Lung (tissue), 11 donors: ENCODE measurements at regions not wholly inside any gene's neighbourhood (a gene's known extent, or its start where the extent isn't known, plus 50 kb on each side); places are given as distances from the start of the nearest gene placed in this dataset.

Experiments used
- ATAC-seq: fragments of 200-7000 bp; cut with Tn5 transposase; one replicate; pipeline ENCODE4 v1.9.1; 2020; ENCODE audit warnings: moderate number of reproducible peaks; ENCODE audit not compliant: insufficient read depth, low FRiP score
- DNase-seq, 3 donors: peaks; one replicate each; pipeline ENCODE4 v3.0.0-alpha.2; 2013 to 2017
- H3K27ac ChIP-seq, 2 donors: one replicate each; pipeline ENCODE4 v1.5.1; 2013; ENCODE audit warnings: mild to moderate bottlenecking in 2 of 2, moderate library complexity in 2 of 2, control low read depth in 1 of 2, inconsistent platforms in 1 of 2, low read depth in 1 of 2, low read length in 1 of 2
- H3K27me3 ChIP-seq, 3 donors: one replicate each; pipeline ENCODE4 v1.5.1; 2013; ENCODE audit warnings: low read length in 2 of 3; ENCODE audit not compliant: control insufficient read depth in 3 of 3, insufficient read depth in 3 of 3
- H3K36me3 ChIP-seq, 4 donors: one replicate each; pipeline ENCODE4 v1.5.1; 2013; ENCODE audit warnings: low read length in 4 of 4, mild to moderate bottlenecking in 1 of 4, moderate library complexity in 1 of 4; ENCODE audit not compliant: control insufficient read depth in 4 of 4, insufficient read depth in 4 of 4
- H3K4me1 ChIP-seq, 5 donors: one replicate each; pipeline ENCODE4 v1.5.1; 2013; ENCODE audit warnings: low read length in 5 of 5, mild to moderate bottlenecking in 2 of 5, moderate library complexity in 1 of 5; ENCODE audit not compliant: control insufficient read depth in 5 of 5, insufficient read depth in 5 of 5
- H3K4me3 ChIP-seq: one replicate; pipeline ENCODE4 v1.5.1; 2013; ENCODE audit warnings: mild to moderate bottlenecking, control low read depth, moderate library complexity
- H3K9ac ChIP-seq, 2 donors: one replicate each; pipeline ENCODE4 v1.5.1; 2013; ENCODE audit warnings: low read length in 2 of 2, control low read depth in 1 of 2; ENCODE audit not compliant: insufficient read depth in 1 of 2
- H3K9me3 ChIP-seq, 4 donors: one replicate each; pipeline ENCODE4 v1.5.1; 2013; ENCODE audit warnings: low read length in 3 of 4, mild to moderate bottlenecking in 1 of 4, moderate library complexity in 1 of 4; ENCODE audit not compliant: control insufficient read depth in 4 of 4, insufficient read depth in 3 of 4
- CTCF ChIP-seq: IDR thresholded peaks from 2 replicates; pipeline ENCODE4 v1.5.1; 2012; ENCODE audit warnings: mild to moderate bottlenecking; ENCODE audit errors: control extremely low read depth, extremely low read depth
- WGBS, 2 donors: extraction: QIAGEN DNeasy Blood & Tissue Kit; methylation state at CpG; one replicate each; pipeline ENCODE4 v1.1.7; 2013; 5-methylcytosine and 5-hydroxymethylcytosine counted together
- donor health status: control.
- donor health status: control.
- donor health status: Bipolar disorder and iron deficiency.
- donor health status: healthy.
- donor health status: DM: yes; HTN: yes; CAD: no.

GRCh38 chr13:82657471-82657870 lies 1224.8 kb downstream of the SLITRK1 start:
- Histone ChIP-seq H3K4me3 (no peak overlapping the region), H3K27ac (no peak overlapping the region), H3K4me1 (peaks cover 0 to 23% (median 0%) of the 10 kb centered on the region in 5 donors), H3K9me3 (peaks cover 0 to 2% (median 0%) of the 10 kb centered on the region in 4 donors), H3K9ac (no peak overlapping the region), H3K36me3 (no peaks in the 10 kb centered on the region), H3K27me3 (no peaks in the 10 kb centered on the region)
- ATAC-seq (no peak), DNase-seq (no peak)
- WGBS, 2 donors = 88 to 96% methylated on average over 3 of the region's 3 CpGs
- TF ChIP-seq CTCF = no peak

- 79 to 84% methylated on average over 16 of the region's 16 CpGs for WGBS, 2 donors
- peaks cover 0 to 23% (median 0%) of the 10 kb centered on the region in 5 donors for H3K4me1 ChIP-seq
- no peak overlapping the region for H3K4me3 ChIP-seq
- no peak for TF ChIP-seq CTCF
- H3K27me3 ChIP-seq = no peaks in the 10 kb centered on the region
- ATAC-seq (peak; percentile 54), DNase-seq (peak; percentile 86 to 94 (median 91))
- peaks cover 0 to 2% (median 0%) of the 10 kb centered on the region in 4 donors for H3K9me3 ChIP-seq
- H3K36me3 ChIP-seq = no peaks in the 10 kb centered on the region
- H3K27ac ChIP-seq = peak overlapping the region in 1 of 2 donors; percentile 13
- H3K9ac ChIP-seq = no peak overlapping the region
Measured at GRCh38 chr13:82654861-82655855, 1227.1 kb downstream of the SLITRK1 start.

- Histone ChIP-seq H3K36me3 (no peaks in the 10 kb centered on the region), H3K9ac (no peak overlapping the region), H3K9me3 (no peaks in the 10 kb centered on the region), H3K4me1 (peaks cover 0 to 17% (median 0%) of the 10 kb centered on the region in 5 donors), H3K27ac (no peak overlapping the region), H3K27me3 (no peaks in the 10 kb centered on the region), H3K4me3 (no peak overlapping the region)
- no peak for TF ChIP-seq CTCF
- whole genome bisulfite sequencing, 2 donors = 66 to 73% methylated on average over 1 of the region's 1 CpG
- no peak for ATAC-seq
- DNase-seq = peak in 2 of 3 donors; percentile 8 to 9
Measured at GRCh38 chr13:82654143-82654542, 1228.1 kb downstream of the SLITRK1 start.
